Ascending aorta (tissue), 2 donors: ENCODE measurements at regions not wholly inside any gene's neighbourhood (a gene's known extent, or its start where the extent isn't known, plus 50 kb on each side); places are given as distances from the start of the nearest gene placed in this dataset.

Experiments
- DNase-seq, 2 donors: peaks; one replicate each; pipeline ENCODE4 v3.0.0-alpha.2; 2019; ENCODE audit warnings: low spot score in 2 of 2
- H3K27ac ChIP-seq, 2 donors: fragments of 200-600 bp; sonication (generic); one replicate each; pipeline ENCODE4 v1.5.1; 2016 to 2017; ENCODE audit warnings: mild to moderate bottlenecking in 1 of 2
- H3K27me3 ChIP-seq: fragments of 200-600 bp; sonication (generic); one replicate; pipeline ENCODE4 v1.5.1; 2017
- H3K36me3 ChIP-seq, 2 donors: fragments of 200-600 bp; sonication (generic); one replicate each; pipeline ENCODE4 v1.5.1; 2016
- H3K4me1 ChIP-seq, 2 donors: fragments of 200-600 bp; sonication (generic); one replicate each; pipeline ENCODE4 v1.5.1; 2016 to 2017; ENCODE audit warnings: mild to moderate bottlenecking in 1 of 2
- H3K4me3 ChIP-seq, 2 donors: fragments of 200-600 bp; sonication (generic); one replicate each; pipeline ENCODE4 v1.5.1; 2016 to 2017; ENCODE audit warnings: mild to moderate bottlenecking in 1 of 2
- H3K9me3 ChIP-seq, 2 donors: fragments of 200-600 bp; sonication (generic); one replicate each; pipeline ENCODE4 v1.5.1; 2016
- CTCF ChIP-seq, 3 experiments: fragments of 200-600 bp in 2 of 3; fragments of 450-650 bp in 1 of 3; sonication (generic) in 2 of 3; IDR thresholded peaks; one replicate each; pipeline ENCODE4 v1.5.1; 2016 to 2019; ENCODE audit warnings: antibody characterized with exemption in 3 of 3, mild to moderate bottlenecking in 1 of 3, moderate library complexity in 1 of 3
- intact Hi-C: fragments of 100-400 bp; cut with DNase I; formaldehyde crosslinking; loops from one replicate; pipeline ENCODE4 v1.15.1; 2023

- Histone ChIP-seq H3K36me3 (no peaks in the 10 kb centered on the region), H3K9me3 (no peaks in the 10 kb centered on the region), H3K27me3 (no peaks in the 10 kb centered on the region), H3K4me3 (no peak overlapping the region), H3K4me1 (no peaks in the 10 kb centered on the region), H3K27ac (no peak overlapping the region)
- intact Hi-C loops = no loop called here
- no peak for TF ChIP-seq CTCF (IDR thresholded peaks at IDR 0.05)
- DNase-seq = no peak
Measured at GRCh38 chr13:34521171-34521570, 420.9 kb upstream of the NBEA start.

- no peak overlapping the region for H3K4me3 ChIP-seq
- H3K9me3 ChIP-seq = no peaks in the 10 kb centered on the region
- no peak overlapping the region for H3K27ac ChIP-seq
- no peaks in the 10 kb centered on the region for H3K27me3 ChIP-seq
- no peak for TF ChIP-seq CTCF (IDR thresholded peaks at IDR 0.05)
- no peaks in the 10 kb centered on the region for H3K36me3 ChIP-seq
- no peaks in the 10 kb centered on the region for H3K4me1 ChIP-seq
- intact Hi-C loops = no loop called here
- DNase-seq = no peak
Measured at GRCh38 chr13:34522808-34523207, 419.3 kb upstream of the NBEA start.

- H3K4me3 ChIP-seq = no peak overlapping the region
- H3K27ac ChIP-seq = no peak overlapping the region
- no peak for DNase-seq
- TF ChIP-seq CTCF (IDR thresholded peaks at IDR 0.05) = no peak
- no peaks in the 10 kb centered on the region for H3K4me1 ChIP-seq
- H3K9me3 ChIP-seq = no peaks in the 10 kb centered on the region
- no peaks in the 10 kb centered on the region for H3K27me3 ChIP-seq
- intact Hi-C loops = no loop called here
- H3K36me3 ChIP-seq = no peaks in the 10 kb centered on the region
Measured at GRCh38 chr13:34523406-34523805, 418.7 kb upstream of the NBEA start.

- Histone ChIP-seq H3K27me3 (no peaks in the 10 kb centered on the region), H3K4me1 (no peaks in the 10 kb centered on the region), H3K4me3 (no peak overlapping the region), H3K9me3 (no peaks in the 10 kb centered on the region), H3K27ac (no peak overlapping the region), H3K36me3 (no peaks in the 10 kb centered on the region)
- no peak for TF ChIP-seq CTCF (IDR thresholded peaks at IDR 0.05)
- no peak for DNase-seq
- intact Hi-C loops = no loop called here
Measured at GRCh38 chr13:34533941-34534340, 408.1 kb upstream of the NBEA start.

GRCh38 chr13:34542321-34542720, 399.7 kb upstream of the NBEA start:
- Histone ChIP-seq H3K4me3 (no peak overlapping the region), H3K27ac (no peak overlapping the region), H3K9me3 (no peaks in the 10 kb centered on the region), H3K36me3 (no peaks in the 10 kb centered on the region), H3K4me1 (no peaks in the 10 kb centered on the region), H3K27me3 (no peaks in the 10 kb centered on the region)
- no peak for TF ChIP-seq CTCF (IDR thresholded peaks at IDR 0.05)
- DNase-seq = no peak
- intact Hi-C loops = no loop called here

GRCh38 chr13:34543836-34544235, 398.2 kb upstream of the NBEA start:
- H3K9me3 ChIP-seq = no peaks in the 10 kb centered on the region
- intact Hi-C loops = no loop called here
- H3K36me3 ChIP-seq = no peaks in the 10 kb centered on the region
- H3K4me3 ChIP-seq = no peak overlapping the region
- no peak for TF ChIP-seq CTCF (IDR thresholded peaks at IDR 0.05)
- DNase-seq = no peak
- no peak overlapping the region for H3K27ac ChIP-seq
- H3K27me3 ChIP-seq = no peaks in the 10 kb centered on the region
- no peaks in the 10 kb centered on the region for H3K4me1 ChIP-seq
